ENCODE measurements at regions not wholly inside any gene's neighbourhood (a gene's known extent, or its start where the extent isn't known, plus 50 kb on each side); places are given as distances from the start of the nearest gene placed in this dataset.

GRCh38 chr14:71287567-71287966 lies 380.3 kb downstream of the PCNX1 start:
- no peak for DNase-seq (ENCODE audit: low read depth)

- no peak for DNase-seq (ENCODE audit: low read depth)
Observed at GRCh38 chr14:71289536-71289935, 382.3 kb downstream of the PCNX1 start.

DNA sequence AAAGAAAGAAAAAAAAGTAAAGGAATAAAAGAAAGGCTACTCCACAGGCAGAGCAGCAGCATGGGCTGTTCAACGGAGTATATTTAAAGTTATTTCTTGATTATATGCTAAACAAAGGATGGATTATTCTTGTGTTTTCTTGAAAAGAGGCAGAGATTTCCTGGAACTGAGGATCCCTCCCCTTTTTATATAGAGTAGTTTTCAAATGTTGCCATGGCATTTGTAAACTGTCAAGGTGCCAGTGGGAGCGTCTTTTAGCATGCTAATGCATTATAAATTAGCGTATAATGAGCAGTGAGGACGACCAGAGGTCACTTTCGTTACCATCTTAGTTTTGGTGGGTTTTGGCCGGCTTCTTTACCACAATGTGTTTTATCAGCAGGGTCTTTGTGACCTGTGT lies 383.0 kb downstream of the PCNX1 start:
- DNase-seq (ENCODE audit: low read depth): no peak

DNA sequence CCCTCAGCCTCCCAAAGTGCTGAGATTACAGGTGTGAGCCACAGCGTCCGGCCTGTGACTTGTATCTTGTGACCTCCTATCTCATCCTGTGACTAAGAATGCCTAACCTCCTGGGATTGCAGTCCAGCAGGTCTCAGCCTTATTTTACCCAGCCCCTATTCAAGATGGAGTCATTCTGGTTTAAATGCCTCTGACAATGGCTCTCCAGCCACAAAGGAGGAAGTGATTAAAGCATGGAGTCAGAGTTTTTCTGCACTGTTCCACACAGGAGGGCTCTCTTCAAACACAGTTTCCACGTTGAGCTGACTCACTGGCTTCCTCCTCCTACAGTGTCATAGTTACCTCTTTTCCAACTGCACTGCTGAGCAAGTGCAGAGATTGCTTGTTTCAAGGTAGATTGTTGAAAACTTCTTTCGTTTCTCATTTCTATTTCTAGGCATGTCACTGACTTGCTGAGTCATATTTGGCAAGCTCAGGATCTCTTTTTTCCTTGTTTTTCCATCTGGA lies 383.8 kb downstream of the PCNX1 start:
- DNase-seq (ENCODE audit: low read depth): peak; percentile 94

DNA sequence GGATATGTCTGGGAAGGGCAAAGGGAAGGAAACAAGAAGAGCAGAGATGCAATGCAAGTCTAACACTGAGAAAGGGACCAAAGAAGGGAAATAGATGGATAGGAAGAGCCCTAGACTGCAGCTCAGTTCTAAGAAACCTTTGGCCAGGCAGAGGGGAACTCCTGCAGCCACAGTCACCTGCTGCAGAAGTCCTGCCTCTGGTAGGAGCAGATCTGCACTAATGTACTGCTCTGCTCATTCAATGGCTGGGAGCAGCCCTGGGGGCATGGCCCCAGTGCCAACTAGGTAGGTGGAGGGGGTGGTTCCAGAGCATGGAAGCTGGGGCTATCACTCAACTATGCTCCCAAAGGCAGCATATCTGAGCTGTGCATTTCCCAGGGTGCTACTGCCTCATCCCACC lies 388.9 kb downstream of the PCNX1 start:
- no peak for DNase-seq (ENCODE audit: low read depth)

GRCh38 chr14:71300566-71301330 lies 393.5 kb downstream of the PCNX1 start:
- DNase-seq (ENCODE audit: low read depth): no peak

DNA sequence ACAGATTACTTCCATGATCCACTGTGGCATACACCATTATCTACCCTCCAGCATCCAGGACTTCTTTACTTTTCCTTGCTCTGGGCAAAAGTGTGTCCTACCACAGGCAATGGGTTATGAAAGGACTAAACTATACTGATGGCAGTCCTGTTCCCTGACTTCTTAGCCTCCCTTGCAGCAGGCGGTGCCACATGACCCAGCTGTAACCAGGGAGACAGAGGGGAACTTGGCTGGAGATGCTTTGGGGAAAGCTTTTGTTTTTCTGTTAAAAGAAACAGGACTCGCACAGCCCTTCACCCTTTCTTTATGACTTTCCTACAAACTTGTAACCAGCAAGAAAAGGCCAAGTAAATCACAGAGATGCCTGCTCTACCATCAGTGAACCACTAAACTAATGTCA lies 394.4 kb downstream of the PCNX1 start:
- no peak for DNase-seq (ENCODE audit: low read depth)

GRCh38 chr14:71304690-71305089 lies 397.4 kb downstream of the PCNX1 start:
- no peak for DNase-seq (ENCODE audit: low read depth)

DNA sequence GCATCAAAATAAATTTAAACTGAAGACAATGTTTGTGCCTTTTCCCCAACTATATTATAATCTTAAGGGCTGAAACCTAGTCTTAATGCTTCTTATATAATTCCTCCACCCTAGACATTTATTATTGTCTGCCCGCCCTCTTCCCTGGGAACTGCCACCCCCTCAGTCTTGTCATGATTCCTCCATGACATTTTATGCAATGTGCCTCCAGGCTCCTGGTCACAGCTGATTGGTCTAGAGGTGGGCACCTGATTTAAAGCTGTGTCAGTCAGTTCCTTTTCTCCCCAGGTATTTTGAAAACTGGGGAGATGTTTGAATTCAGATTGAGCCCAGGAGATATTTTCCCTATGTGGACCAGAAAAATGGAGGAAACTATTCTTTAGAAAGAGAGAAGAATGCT lies 401.4 kb downstream of the PCNX1 start:
- no peak for DNase-seq (ENCODE audit: low read depth)

GRCh38 chr14:71309756-71310155 lies 402.5 kb downstream of the PCNX1 start:
- DNase-seq (ENCODE audit: low read depth): no peak

DNA sequence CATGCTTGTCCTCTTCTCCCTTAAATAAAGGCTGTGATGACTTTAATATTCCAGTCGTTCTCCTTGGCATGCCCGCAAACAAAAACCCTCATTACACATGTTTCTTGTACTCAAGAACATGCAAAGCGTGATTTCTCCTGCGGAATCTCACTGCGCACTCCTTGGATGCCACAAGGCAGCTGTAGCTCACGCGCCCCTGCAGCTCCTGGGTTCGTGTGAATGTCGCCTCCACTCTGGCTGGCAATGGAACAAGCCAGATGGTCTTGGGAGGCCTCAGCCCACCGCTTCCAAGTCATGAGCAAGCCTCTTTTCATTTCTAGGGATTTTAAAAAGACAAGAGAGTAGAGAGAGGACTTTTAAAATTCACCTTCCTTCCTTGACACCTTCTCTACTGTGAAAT lies 403.8 kb downstream of the PCNX1 start:
- no peak for DNase-seq (ENCODE audit: low read depth)

GRCh38 chr14:71314717-71315116 lies 407.5 kb downstream of the PCNX1 start:
- no peak for DNase-seq (ENCODE audit: low read depth)

DNA sequence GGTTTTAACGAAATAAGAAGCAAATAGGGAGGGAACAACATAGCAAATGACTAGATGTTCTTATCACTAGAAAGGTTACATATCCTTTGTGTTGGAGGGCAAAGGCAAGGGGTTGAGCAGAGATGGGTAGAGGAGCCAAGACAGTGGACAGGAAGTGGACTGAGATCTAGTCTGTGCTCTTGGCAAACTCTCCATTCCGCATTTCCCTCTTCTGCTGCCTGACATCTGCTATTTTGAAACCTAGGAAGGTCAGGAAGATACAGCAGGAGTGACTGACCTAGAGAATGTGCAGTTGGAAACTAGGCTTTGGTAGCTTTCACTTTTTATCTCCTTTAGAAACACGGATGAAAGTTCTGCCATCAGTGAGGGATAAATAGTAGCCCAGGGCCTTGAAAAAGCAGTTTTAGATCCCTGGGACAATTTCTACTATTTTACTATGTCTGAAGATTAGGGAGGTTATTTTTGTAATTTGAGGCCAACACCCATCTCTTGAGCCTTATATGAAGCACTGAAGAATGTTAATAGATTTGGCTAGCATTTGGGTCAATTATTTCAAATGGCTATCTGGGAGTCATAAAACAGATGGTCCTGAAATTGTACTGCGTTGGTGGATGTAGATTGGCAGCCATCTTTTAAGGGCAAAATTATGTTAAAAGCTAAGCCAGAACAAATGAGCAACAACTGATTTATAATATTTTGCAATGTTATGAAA lies 410.3 kb downstream of the PCNX1 start:
- DNase-seq (ENCODE audit: low read depth): no peak

DNA sequence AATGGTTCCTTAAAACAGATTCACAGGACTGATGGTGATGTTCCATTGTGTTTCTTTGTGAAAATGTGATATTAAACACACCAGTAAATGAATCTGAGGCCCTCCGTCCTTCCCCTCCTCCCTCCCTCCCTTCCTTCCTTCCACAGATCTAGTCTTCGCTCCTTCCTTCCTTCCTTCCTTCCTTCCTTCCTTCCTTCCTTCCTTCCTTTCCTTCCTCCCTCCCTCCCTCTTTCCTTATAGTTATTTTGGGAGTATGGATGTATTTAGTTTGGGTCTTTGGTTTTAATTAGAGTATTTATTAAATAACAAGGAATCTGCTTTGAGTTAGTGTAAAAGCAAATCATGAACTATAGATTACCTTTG lies 410.8 kb downstream of the PCNX1 start:
- no peak for DNase-seq (ENCODE audit: low read depth)

DNA sequence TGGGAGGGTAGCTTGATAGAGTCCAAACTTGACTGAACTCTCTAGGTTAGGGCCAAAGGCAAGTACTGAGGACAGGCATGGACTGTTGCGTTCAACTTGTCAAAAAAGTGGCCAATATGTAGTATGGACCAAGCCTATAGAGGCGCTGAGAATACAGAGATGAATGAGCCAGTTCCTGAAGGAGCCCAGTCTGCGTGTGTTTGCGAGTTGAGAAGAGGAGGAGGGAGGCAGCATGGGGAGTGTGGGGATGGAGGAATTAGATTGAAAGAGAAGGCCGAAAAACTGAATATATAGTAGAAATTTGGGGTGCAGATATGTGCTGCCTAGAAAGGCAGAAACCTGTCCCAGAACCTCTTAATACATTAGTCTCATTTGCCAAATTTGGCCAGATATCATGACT lies 412.4 kb downstream of the PCNX1 start:
- no peak for DNase-seq (ENCODE audit: low read depth)

- peak; percentile 93 for DNase-seq (ENCODE audit: low read depth)
Observed at GRCh38 chr14:71320107-71320733, 413.0 kb downstream of the PCNX1 start, which contains the start of gene SIPA1L1. TSS of gene SIPA1L1 (plus strand) at chr14:71320476.

DNA sequence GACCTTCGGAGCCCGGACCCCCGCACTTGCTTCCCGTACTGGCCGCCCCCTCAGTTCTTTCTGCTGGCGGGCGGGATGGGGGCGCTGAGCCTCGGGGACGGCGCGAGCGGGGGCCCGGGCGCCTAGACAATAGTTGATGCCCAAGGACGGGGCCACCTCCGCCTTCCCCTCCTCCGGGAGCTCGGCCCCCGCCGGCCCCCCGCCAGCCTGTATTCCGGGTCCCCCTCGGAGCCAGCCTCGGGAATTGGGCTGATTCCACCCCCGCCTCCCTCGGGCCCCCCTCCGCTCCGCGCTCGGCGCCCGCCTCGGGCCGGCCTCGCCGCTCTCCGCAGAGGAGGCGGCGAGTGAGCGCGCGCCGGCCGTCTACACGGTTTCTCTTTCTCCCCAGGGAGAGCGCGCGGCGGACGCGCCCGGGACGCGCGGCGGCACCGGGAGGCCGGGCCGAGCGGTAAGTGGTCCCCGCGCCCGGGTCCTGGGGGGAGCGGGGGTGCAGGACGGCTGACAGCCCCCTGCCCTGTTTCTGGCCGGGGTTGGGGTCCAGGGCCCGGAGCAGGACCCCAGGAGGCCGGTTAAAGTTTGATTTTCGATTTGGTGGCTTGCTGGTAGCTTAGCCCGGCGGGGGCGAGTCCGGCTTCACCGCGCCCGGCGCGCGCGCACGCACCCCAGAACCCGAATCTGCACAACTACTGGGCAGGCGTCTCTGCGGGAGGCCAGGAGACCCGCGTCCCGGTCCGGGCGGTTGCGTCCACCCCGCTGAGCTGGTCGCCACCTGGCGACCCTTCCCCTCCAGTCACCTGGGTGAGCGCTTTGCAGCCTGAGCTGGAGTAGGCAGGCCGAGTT lies 413.7 kb downstream of the PCNX1 start:
- DNase-seq (ENCODE audit: low read depth): no peak

DNA sequence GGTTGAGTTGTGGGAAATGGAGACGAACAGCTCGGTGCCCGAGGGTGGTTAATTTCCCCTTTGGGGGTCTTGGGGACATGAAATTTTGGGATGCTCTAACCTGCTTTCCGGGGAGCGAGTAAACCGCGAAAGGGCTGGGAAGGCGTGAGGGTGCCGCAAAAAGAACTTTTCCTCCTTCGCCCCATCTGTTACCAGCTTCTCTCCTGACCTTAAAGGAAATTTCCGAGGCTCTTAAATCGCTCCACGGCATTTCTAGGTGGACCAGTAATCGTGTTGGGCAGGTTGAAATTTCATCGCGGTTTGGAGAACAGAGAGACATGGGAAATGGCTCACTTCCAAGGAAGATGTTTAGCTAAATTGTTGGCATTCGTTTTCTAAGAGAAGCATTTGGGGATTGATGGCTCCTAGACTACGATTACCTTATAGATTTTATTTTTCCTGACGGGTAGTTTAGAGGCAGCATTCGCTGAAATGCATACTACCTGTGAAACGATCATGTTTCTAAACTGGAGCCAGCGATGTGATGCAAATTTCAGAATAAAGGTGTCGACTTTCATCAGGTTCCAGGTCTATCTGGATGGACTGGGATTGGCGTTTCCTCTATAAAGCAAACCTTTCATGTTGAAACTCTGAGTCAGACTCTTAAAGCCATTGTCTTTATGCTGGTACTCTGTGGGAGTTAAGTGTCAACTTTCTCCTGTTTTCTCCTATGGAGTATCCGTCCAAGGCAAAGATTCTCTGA lies 414.5 kb downstream of the PCNX1 start:
- peak; percentile 80 for DNase-seq (ENCODE audit: low read depth)

- DNase-seq (ENCODE audit: low read depth): peak; percentile 66
Observed at GRCh38 chr14:71322655-71323250, 415.5 kb downstream of the PCNX1 start.

GRCh38 chr14:71324767-71325272 lies 417.6 kb downstream of the PCNX1 start:
- DNase-seq (ENCODE audit: low read depth): peak; percentile 56

- no peak for DNase-seq (ENCODE audit: low read depth)
Observed at GRCh38 chr14:71327691-71328090, 420.4 kb downstream of the PCNX1 start.
